Fibroblast of mammary gland (primary cell): ENCODE measurements at regions not wholly inside any gene's neighbourhood (a gene's known extent, or its start where the extent isn't known, plus 50 kb on each side); places are given as distances from the start of the nearest gene placed in this dataset.

Source experiments
- DNase-seq: peaks from one replicate; pipeline ENCODE4 v3.0.0-alpha.2; 2010; ENCODE audit warnings: low read depth
- H3K4me3 ChIP-seq: 2 replicates; pipeline ENCODE4 v1.5.1; 2011; ENCODE audit warnings: low read depth, mild to moderate bottlenecking, low read length, moderate library complexity; ENCODE audit not compliant: control insufficient read depth
- TF ChIP-seq, protein P1 (sequence below): conservative IDR thresholded peaks from 2 replicates; pipeline ENCODE4 v1.5.1; 2011; ENCODE audit warnings: low read depth, low read length, inconsistent platforms; ENCODE audit not compliant: control insufficient read depth, insufficient read depth

DNA sequence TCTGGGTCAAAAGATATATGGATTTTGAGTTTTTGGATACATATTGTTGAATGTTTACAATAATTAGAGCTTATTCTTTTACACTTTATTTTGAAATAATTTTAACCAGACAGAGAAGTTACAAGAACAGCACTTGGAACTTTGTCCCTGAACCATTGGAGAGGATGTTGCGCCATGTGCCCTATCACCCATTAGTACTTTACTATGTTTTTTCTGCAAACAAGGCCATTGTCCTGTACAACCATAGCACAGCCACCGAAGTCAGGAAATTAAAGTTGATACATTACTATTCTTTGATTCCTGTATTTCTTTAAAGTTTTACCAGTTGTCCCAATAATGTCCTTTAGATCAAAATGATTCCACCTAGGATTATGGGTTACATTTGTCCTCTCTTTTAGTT lies 188.8 kb downstream of the ACKR3 start:
- DNase-seq = no peak
- TF ChIP-seq, protein P1, sequence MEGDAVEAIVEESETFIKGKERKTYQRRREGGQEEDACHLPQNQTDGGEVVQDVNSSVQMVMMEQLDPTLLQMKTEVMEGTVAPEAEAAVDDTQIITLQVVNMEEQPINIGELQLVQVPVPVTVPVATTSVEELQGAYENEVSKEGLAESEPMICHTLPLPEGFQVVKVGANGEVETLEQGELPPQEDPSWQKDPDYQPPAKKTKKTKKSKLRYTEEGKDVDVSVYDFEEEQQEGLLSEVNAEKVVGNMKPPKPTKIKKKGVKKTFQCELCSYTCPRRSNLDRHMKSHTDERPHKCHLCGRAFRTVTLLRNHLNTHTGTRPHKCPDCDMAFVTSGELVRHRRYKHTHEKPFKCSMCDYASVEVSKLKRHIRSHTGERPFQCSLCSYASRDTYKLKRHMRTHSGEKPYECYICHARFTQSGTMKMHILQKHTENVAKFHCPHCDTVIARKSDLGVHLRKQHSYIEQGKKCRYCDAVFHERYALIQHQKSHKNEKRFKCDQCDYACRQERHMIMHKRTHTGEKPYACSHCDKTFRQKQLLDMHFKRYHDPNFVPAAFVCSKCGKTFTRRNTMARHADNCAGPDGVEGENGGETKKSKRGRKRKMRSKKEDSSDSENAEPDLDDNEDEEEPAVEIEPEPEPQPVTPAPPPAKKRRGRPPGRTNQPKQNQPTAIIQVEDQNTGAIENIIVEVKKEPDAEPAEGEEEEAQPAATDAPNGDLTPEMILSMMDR = no peak

DNA sequence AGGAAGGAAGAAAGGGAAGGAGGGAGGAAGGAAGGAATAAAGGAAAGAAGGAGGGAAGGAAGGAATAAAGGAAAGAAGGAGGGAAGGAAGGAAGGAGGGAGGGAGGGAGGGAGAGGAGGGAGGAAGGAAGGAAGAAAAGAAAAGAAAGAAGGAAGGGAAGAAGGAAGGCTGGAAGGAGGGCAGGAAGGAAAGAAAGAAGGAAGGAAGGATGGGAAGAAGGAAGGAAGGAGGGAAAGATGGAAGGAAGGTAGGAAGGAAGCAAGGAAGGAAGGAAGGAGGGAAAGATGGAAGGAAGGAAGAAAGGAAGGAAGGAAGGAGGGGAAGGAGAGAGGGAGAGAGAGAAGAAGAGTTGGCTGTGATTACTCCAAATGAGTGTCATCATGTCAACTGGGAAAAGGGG lies 190.6 kb downstream of the ACKR3 start:
- H3K4me3 ChIP-seq = no peak overlapping the region
- TF ChIP-seq, protein P1 = no peak
- no peak for DNase-seq

More for the DNA sequence above, 188.8 kb downstream of the ACKR3 start:
- H3K4me3 ChIP-seq = no peak overlapping the region

DNA sequence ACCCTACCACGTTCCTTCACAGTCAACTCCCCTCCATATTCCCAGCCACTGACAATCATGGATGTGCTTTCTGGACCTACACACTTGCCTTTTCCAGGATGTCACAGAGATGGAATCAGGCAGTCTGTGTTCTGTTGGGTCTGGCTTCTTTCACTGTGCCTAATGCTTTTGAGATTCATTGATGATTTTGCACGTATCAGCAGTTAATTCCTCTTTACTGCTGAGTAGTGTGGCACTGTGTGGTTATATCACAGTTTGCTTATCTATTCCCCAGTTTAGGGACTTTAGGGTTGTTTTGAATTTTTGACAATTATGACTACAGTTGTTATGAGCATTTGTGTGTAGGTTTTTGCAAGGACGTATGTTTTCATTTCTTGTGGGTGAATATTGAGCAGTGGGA lies 191.7 kb downstream of the ACKR3 start:
- H3K4me3 ChIP-seq = no peak overlapping the region
- TF ChIP-seq, protein P1 = no peak
- DNase-seq = no peak

DNA sequence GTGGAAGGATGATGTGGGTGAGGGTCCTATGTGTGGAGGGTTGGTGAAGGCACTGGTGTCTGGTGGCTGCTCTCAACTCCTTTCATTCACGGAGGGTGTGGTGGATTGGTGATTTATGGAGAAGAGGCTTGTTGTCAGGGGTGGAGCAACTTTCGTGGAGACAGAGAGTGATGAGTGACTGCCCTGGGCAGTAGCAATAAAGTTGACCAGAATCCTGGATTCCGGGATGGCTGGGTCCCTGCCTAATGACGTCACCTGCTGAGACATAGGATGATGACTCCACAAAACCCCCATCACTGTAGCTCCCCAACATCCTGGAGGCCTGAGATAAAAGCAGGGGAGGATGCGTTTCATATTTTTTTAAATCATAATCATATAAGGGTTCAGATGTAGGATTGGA lies 193.0 kb downstream of the ACKR3 start:
- peak; percentile 11 for DNase-seq
- H3K4me3 ChIP-seq = no peak overlapping the region
- TF ChIP-seq, protein P1 = no peak

DNA sequence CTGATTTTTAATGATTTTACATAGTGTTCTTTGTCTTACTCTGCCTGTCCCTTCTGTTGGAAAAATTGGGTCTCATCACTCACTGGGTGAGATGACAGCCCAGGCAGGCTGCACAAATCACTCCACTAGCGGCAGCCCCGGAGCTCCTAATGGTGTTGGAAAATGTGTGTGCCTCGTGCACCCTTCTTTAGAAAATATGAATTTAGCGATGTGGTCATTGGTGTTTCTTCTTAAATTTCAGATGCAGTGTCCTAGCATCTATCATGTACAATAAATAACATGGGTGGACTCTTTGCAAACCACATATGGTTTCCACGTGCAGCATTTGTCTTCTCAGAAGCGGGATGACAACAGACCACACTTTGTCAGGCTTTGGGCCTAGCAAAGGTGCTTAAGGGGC lies 194.2 kb downstream of the ACKR3 start:
- H3K4me3 ChIP-seq = no peak overlapping the region
- DNase-seq = no peak
- TF ChIP-seq, protein P1 = no peak

DNA sequence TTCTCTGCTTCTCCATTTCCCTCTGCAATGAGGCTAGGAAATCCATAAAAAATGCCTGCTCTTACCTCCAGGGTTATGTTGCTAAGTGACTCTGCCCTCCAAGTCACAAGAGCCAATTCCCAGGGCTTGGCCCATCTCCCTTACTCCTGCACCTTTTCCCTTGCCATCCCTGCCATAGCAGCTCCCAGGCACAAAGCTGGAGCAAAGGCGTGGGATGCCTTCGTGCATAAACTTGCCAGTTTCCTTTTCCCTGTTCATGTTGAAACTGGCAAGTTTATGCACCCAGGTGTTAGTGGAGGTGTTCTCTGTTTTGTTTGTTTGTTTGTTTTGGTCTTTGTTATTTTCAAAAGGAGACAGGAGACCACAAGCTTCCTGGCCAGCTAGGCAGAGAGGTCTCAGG lies 195.1 kb downstream of the ACKR3 start:
- no peak for DNase-seq
- TF ChIP-seq, protein P1 = no peak
- no peak overlapping the region for H3K4me3 ChIP-seq

DNA sequence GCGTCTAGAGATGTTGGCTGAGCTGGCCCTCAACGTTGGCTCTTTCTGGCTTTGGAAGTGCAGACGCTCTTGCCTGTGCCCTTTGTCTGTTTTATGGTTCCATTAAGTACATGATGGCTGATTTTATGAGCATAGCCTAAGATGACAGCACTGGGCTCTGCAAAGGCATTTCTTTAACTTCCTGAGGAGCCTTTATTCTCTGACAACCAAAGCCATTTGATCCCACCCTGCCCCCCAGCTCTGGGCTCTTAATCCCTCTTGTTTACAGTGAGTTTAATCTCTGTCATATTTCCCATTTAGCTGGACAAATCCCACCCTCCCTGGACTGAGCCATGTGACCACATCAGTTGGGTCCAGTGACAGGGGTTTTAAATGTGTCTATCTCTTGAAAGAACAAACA lies 195.9 kb downstream of the ACKR3 start:
- no peak overlapping the region for H3K4me3 ChIP-seq
- no peak for DNase-seq
- TF ChIP-seq, protein P1 = no peak
